ENCODE measurements at regions not wholly inside any gene's neighbourhood (a gene's known extent, or its start where the extent isn't known, plus 50 kb on each side); places are given as distances from the start of the nearest gene placed in this dataset.

DNA sequence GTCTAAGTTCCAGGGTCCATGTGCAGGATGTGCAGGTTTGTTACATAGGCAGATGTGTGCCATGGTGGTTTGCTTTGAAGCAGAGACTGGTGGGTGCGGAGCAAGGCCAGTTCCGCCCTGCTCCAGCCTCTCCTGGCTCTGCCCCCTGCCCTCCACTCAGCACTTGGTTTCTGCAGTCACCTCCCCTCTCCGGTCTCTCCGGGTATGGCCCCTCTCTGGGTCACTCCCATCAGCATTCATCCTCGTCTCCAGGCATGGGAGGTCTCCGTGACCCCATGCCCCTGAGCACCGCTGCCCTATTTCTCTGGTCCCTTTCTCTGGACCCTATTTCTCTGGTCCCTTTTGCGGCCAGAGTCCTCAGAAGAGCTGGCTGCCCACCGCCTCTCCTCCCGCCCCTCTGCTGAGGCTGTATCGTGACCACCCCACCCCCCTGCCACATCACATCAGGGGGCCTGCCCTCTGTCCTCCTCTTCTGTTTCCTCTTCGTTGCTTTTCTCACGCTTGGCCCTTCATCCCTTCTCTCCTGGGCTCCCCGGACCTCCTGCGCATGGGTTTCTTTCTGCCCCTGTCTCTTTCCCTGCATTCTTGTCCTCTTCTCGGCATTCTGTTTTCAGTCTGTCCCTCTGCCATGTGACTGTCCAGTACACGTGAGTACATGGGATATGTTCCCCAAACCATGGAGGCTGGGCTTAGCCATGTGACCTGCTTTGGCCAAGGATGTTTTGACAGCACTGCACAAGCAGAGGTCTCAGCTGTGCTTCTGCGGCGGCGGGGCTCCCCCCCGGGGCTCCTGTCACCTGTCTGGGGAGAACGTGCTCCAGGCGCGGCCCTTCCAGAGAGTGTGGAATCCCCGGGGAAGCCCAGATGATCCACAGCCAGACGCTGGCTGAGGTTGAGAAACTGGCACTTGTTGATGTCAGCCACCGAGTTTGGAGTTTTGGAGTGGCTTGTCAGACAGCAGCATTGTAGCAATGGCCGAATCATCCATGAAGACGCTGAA is 54.4 kb upstream of the C1orf174 start:
- no peak for DNase-seq (ENCODE audit: low read depth in 2 of 2)

GRCh38 chr1:3955196-3955772 is 55.2 kb upstream of the C1orf174 start:
- no peak for DNase-seq (ENCODE audit: low read depth in 2 of 2)

DNA sequence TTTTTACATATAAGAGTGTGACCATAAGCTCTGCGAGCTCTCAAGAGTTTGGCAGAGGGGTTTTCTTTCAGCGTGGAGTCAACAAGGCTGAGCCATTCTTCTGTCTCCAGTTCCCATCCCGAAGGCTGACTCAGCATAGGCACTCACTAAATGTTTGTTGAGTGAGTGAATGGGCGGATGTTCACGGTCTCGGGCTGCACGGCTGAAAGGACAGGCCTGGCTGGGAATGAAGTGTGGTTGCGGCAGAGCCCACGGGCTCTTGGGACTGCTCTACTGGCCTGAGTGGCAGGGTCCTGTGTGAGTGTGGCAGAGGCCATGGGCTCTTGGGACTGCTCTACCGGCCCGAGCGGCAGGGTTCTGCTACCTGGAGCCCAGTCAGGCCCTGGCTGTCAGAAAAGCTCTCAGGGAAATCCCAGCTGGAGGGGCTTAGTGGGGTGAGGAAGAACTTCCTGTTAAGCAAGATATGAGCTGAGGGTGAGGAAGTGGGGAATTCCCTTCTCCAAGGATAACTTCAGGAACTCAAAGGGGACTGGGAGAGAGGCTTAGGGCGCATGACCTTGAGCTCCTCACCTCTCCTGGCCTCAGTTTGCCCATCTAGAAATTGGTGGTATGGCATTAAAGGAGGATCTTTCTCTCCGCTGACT is 56.6 kb upstream of the C1orf174 start:
- DNase-seq (ENCODE audit: low read depth in 2 of 2) = no peak

- DNase-seq (ENCODE audit: low read depth in 2 of 2) = no peak
These were observed 59.3 kb upstream of the C1orf174 start for GRCh38 chr1:3959361-3959760.

GRCh38 chr1:3963554-3963953 is 63.5 kb upstream of the C1orf174 start:
- DNase-seq (ENCODE audit: low read depth in 2 of 2) = no peak

GRCh38 chr1:3965693-3966092 is 65.6 kb upstream of the C1orf174 start:
- no peak for DNase-seq (ENCODE audit: low read depth in 2 of 2)

DNA sequence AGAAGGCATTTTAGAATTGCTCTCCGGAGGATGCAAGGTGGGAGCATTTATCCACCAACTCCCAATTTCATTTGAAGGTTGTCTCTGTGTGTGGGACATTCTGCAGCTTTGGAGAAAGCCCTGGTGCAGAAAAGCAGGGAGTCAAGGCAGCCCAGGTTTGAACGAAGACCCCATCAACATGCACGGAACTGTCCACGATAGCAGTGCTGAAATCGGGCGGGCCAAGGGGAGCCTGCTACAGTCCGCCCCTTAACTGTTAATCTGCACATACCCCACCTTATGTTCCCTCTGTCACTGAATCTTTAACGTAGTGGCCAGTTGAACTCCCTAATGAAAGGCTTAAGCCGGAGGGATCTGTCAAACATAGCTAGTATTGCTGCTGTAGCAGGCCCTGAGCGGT is 68.8 kb upstream of the C1orf174 start:
- no peak for DNase-seq (ENCODE audit: low read depth in 2 of 2)

GRCh38 chr1:3971981-3972380 is 71.9 kb upstream of the C1orf174 start:
- no peak for DNase-seq (ENCODE audit: low read depth in 2 of 2)

DNA sequence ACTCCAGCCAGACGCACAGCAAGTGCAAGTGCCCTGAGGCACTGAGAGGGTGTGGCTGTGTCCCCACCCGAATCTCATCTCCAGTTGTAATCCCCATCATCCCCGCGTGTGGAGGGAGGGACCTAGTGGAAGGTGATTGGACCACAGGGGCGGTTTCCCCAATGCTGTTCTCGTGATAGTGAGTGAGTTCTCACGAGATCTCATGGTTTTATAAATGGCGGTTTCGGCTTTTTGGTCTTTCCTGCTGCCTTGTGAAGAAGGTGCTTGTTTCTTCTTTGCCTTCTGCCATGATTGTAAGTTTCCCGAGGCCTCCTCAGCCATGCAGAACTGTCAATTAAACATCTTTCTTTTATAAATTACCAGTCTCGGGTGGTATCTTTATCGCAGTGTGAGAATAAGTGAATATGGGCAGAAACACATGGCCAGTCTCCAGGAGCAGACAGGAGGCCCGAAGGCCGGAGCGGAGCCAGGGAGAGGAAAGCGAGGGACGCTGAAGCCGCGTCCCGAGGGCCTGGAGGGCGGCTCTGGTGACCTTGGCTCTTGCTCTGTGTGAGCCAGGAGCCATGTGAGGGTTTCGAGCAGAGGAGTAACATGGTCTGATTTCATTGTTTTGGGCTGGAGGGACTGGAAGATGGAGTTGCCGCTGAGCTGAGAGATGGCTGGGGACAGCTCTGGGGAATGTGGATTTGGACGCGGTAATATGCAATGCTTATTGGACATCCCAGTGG is 76.0 kb upstream of the C1orf174 start:
- no peak for DNase-seq (ENCODE audit: low read depth in 2 of 2)

DNA sequence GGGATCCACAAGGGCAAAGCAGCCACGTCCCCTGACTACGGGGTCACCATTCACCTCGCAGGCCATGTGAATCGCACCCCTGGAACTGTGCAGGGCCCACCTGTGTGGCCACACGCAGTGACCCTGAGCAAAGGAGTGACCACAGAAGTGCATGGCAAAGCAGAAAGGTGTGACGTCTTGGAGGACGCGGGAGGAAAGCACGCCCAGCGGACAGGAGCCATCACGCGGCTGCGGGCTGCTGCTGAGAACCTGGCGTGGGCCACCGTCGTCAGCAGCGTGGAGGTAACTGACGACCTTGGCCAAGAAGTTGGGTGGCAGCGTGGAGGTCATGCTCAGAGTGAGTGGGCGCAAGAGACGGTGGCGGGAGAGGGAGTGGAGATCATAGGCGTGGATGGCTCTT is 76.7 kb upstream of the C1orf174 start:
- DNase-seq (ENCODE audit: low read depth in 2 of 2) = no peak

DNA sequence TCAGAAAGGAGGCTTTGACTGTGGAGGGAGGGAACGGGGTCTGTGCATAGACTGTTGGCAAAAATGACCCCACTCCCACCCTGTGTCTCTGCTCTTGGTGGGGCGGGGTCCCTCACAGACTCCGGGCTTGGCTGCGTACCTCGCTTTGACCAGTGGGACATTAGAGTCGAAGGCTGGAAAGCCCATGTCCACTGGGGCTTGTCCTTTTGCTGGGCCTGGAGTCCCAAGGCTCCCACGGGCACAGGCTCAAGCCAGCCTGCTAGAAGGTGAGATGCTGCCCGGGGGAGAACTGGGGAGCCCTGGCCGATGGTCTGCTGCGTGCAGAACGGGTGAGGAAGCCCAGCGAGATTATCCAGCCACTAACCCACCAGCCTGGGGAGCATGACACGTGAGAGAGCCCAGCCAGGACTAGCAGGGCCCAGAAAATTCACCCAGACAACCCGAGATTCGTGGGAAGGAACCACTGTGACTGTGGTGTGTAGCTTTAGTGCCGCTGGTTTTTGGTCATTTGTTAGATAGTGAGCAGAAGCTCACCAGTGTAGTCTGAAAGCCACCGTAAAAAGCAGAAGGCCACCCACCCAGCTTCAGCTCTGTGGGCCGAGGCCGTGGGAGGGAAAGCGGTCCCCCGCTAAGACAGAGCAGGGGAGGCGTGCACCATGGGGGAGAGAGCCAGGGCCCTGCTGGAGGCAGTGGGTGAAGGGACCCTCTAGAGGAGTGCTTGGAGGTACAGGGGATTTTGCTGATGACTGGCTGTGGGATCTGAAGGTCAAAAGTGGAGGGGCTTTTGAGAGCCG is 78.3 kb upstream of the C1orf174 start:
- no peak for DNase-seq (ENCODE audit: low read depth in 2 of 2)

DNA sequence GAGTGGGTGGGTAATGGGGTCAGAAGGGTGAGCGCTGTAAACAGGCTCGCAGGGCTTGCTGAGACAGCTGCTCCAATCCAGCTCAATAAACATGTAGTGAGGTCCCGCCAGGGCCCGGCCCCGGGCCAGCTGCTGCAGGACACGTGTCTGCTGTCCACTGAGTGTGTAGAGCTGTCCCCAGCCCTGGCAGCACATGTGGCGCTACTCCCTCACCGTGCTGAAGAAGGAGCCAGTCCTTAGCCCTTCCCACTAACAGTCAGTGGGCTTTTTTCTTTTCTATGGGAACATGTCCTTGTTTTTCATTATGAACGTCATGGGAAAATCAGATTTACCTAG is 78.9 kb upstream of the C1orf174 start:
- no peak for DNase-seq (ENCODE audit: low read depth in 2 of 2)

GRCh38 chr1:3981261-3981660 is 81.2 kb upstream of the C1orf174 start:
- DNase-seq (ENCODE audit: low read depth in 2 of 2) = no peak

DNA sequence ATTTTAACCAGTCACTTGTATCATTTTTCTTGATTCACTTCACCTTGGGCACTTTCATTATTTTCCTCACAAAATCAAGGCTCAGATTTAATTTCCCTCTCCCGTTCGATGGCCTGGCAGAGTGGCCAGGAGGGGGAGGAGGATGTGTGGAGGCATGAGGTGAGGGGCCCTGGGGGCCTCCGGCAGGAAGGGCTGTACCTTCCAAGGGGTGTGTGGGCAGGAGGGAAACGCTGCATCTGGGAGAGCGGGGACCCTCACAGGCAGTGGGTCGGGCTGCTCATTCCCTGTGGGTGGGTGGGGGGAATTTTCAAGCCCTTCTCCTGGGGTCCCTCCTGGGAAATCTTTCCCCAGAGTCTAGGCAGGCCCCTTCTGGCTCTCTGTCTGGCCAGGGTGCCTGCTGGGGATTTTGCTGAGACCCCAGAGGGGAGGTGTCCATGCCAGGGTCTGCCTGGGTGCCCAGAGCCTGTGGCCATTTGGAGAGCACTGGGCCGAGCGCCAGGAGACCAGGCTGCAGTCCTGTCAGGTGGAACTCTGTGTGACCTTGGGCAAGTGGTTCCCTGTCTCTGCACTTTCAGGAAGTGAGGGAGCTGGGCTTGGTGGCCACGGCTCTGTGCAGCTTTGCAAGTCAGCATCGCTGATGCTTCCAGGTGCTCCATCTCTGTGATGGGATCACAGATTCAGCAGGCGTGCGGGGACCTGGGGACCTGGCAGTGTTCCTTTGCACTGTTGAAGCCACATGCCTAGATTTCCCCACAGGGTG is 81.9 kb upstream of the C1orf174 start:
- DNase-seq (ENCODE audit: low read depth in 2 of 2) = no peak

DNA sequence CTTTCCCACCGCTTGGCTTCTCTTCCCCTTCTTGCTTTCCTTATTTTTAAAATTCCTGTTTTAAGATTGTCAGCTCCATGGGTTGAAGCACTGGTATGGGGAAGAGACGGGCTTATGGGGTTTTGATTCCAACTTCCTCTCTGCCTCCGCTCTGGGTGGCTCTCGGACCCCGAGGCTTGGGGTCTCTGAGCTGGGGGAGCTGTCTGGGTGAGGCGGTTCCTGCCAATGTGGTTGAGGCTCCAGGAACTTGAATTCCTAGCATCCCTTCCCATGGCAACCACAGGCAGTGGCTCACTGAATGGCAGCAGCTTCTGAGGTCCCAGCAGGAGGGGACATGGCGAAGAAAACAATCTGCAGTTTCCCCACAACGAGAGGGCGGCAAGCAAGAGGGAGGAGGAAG is 83.1 kb upstream of the C1orf174 start:
- no peak for DNase-seq (ENCODE audit: low read depth in 2 of 2)

GRCh38 chr1:3984586-3984985 is 84.5 kb upstream of the C1orf174 start:
- DNase-seq (ENCODE audit: low read depth in 2 of 2) = no peak

DNA sequence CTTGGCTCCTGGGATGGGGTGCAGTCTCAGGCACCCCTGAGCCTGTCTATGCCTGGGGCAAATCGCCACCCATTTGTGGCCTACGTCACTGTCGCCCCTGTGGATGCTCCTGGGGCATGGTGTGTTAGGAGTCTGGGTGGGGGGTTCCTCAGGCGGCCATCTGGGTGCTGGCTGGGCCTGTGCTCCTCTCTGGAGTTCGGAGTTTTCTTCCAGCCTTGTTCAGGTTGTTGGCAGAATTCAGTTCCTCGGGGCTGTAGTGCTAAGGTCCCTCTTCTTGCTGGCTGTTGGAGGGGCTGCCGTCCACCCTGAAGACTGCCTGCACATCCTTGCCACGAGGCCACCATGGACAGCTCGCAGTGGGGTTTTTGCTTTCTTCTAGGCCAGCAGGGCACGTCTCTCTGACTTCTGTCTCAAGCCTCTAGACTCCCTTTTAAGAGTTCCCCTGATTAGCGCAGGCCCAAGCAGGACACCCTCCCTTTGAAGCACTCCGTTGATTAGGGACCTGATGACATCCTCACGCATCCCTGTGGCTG is 86.7 kb upstream of the C1orf174 start:
- DNase-seq (ENCODE audit: low read depth in 2 of 2) = no peak

- DNase-seq (ENCODE audit: low read depth in 2 of 2) = no peak
These were observed 87.7 kb upstream of the C1orf174 start for GRCh38 chr1:3987669-3988235.

DNA sequence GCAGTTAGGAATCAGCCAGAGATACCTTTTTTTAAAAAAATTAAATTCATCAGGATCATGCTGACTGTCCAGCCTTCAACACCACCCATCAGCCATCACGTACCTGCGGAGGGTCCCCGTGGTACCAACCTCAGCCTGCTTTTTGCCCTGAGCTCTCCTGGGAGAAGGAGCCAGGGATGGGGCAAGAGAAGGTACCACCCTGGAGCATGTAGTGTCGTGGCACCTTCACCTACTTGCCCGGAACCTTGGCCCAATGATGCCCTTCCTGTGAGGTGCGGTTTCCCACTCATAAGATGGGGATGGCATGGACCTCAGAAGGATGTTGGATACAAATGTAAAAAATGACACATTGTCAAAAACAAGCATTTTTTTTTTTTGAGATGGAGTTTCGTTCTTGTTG is 88.4 kb upstream of the C1orf174 start:
- DNase-seq (ENCODE audit: low read depth in 2 of 2) = no peak

DNA sequence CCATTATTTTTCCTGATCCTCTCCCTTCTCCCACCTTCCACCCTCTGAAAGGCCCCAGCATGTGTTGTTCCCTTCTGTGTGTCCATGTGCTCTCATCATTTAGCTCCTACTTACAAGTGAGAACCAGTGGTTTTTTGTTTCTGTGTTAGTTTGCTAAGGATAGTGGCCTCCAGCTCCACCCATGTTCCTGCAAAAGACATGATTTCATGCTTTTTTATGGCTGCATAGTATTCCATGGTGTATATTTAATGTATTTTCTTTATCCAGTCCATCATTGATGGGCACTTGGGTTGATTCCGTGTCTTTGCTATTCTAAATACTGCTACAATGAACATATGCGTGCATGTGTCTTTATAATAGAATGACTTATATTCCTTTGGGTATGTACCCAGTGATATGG is 89.4 kb upstream of the C1orf174 start:
- no peak for DNase-seq (ENCODE audit: low read depth in 2 of 2)
